Activated CD4-positive, CD25-positive, alpha-beta regulatory T cell treated with anti-CD3 and anti-CD28 coated beads, Interleukin-2, amount 50 U/mL, for 16 hours (primary cell): ENCODE measurements at regions not wholly inside any gene's neighbourhood (a gene's known extent, or its start where the extent isn't known, plus 50 kb on each side); places are given as distances from the start of the nearest gene placed in this dataset.
"Not testable (repeated sequence)": the region's sequence is repeated elsewhere in the genome, so short reads cannot be mapped to it uniquely, and the experiment has no call there.

ENCODE experiments used
- DNase-seq: peaks from one replicate; pipeline ENCODE4 v3.0.0-alpha.2; 2020; ENCODE audit warnings: low read depth, low spot score

- DNase-seq: no peak
Observed at GRCh38 chr2:234565201-234565600, 68.3 kb upstream of the ARL4C start.

- DNase-seq: no peak
Observed at GRCh38 chr2:234564699-234565098, 67.8 kb upstream of the ARL4C start.

GRCh38 chr2:234559609-234560008 lies 62.7 kb upstream of the ARL4C start:
- DNase-seq: no peak

- DNase-seq: no peak
Observed at GRCh38 chr2:234558642-234559041, 61.8 kb upstream of the ARL4C start.

- no peak for DNase-seq
Observed at GRCh38 chr2:234556848-234557573, 60.1 kb upstream of the ARL4C start.

- DNase-seq: no peak
Observed at GRCh38 chr2:234555616-234556249, 58.9 kb upstream of the ARL4C start.

- DNase-seq: no peak
Observed at GRCh38 chr2:234555161-234555560, 58.3 kb upstream of the ARL4C start.

- DNase-seq: not testable (repeated sequence)
Observed at GRCh38 chr2:234553223-234553622, 56.3 kb upstream of the ARL4C start.

GRCh38 chr2:234550511-234551107 lies 53.7 kb upstream of the ARL4C start:
- peak; percentile 27 for DNase-seq

GRCh38 chr2:234550056-234550455 lies 53.2 kb upstream of the ARL4C start:
- DNase-seq: no peak

- no peak for DNase-seq
Observed at GRCh38 chr2:234548695-234549420, 52.0 kb upstream of the ARL4C start.

- no peak for DNase-seq
Observed at GRCh38 chr2:234546770-234547169, 49.9 kb upstream of the ARL4C start.
